GM12891 (cell line): ENCODE measurements at regions not wholly inside any gene's neighbourhood (a gene's known extent, or its start where the extent isn't known, plus 50 kb on each side); places are given as distances from the start of the nearest gene placed in this dataset.

Experiments used
- POLR2A ChIP-seq: IDR thresholded peaks from 2 replicates; pipeline ENCODE4 v1.6.1; 2011; ENCODE audit warnings: low read depth, low read length, control low read depth
- POLR2AphosphoS5 ChIP-seq: IDR thresholded peaks from 2 replicates; pipeline ENCODE4 v1.6.1; 2011; ENCODE audit warnings: low read depth, low read length, control low read depth
- SPI1 ChIP-seq: IDR thresholded peaks from 2 replicates; pipeline ENCODE4 v1.6.1; 2011; ENCODE audit warnings: low read depth, low read length, control low read depth

GRCh38 chr3:117666812-117667211 is 957.2 kb downstream of the TUSC7 start:
- TF ChIP-seq POLR2A (no peak), SPI1 (no peak), POLR2AphosphoS5 (no peak)
